Sigmoid colon (tissue), 4 donors: ENCODE measurements at regions not wholly inside any gene's neighbourhood (a gene's known extent, or its start where the extent isn't known, plus 50 kb on each side); places are given as distances from the start of the nearest gene placed in this dataset.

Experiments
- CTCF ChIP-seq, 4 experiments: fragments of 450-650 bp in 3 of 4; fragments of 200-600 bp in 1 of 4; IDR thresholded peaks; one replicate each; pipeline ENCODE4 v1.5.1; 2016 to 2019; ENCODE audit warnings: antibody characterized with exemption in 4 of 4, mild to moderate bottlenecking in 3 of 4, moderate library complexity in 2 of 4
- EP300 ChIP-seq, 4 donors: sonication (generic); formaldehyde crosslinking; IDR thresholded peaks; one replicate each; pipeline ENCODE4 v1.6.1; 2017; ENCODE audit warnings: antibody characterized with exemption in 4 of 4
- POLR2A ChIP-seq, 2 donors: fragments of 450-650 bp; IDR thresholded peaks; one replicate each; pipeline ENCODE4 v1.6.1; 2016; ENCODE audit warnings: antibody characterized with exemption in 2 of 2, mild to moderate bottlenecking in 2 of 2, moderate library complexity in 2 of 2
- POLR2AphosphoS5 ChIP-seq, 4 donors: sonication (generic); formaldehyde crosslinking; IDR thresholded peaks; one replicate each; pipeline ENCODE4 v1.6.1; 2017; ENCODE audit warnings: antibody characterized with exemption in 4 of 4

- TF ChIP-seq CTCF (IDR thresholded peaks at IDR 0.05) (no peak), POLR2A (IDR thresholded peaks at IDR 0.05) (no peak), POLR2AphosphoS5 (IDR thresholded peaks at IDR 0.05) (no peak), EP300 (IDR thresholded peaks at IDR 0.05) (no peak)
Measured at GRCh38 chr10:131018886-131019500, 292.5 kb downstream of the TCERG1L start.
